A673 (cell line): ENCODE measurements at regions not wholly inside any gene's neighbourhood (a gene's known extent, or its start where the extent isn't known, plus 50 kb on each side); places are given as distances from the start of the nearest gene placed in this dataset.

ENCODE experiments used
- EZH2 ChIP-seq: fragments of 200-600 bp; sonication (generic); IDR thresholded peaks from 2 replicates; pipeline ENCODE4 v1.6.1; 2017; ENCODE audit warnings: borderline replicate concordance, low read depth, mild to moderate bottlenecking, mixed read lengths, antibody characterized with exemption, low read length; ENCODE audit not compliant: poor library complexity, severe bottlenecking
- TF ChIP-seq, protein P1 (sequence below): fragments of 300-800, 200-600 bp; sonication (generic); conservative IDR thresholded peaks from 2 replicates; pipeline ENCODE4 v1.5.1; 2017; ENCODE audit warnings: low read depth, mild to moderate bottlenecking, antibody characterized with exemption, low read length, moderate library complexity, mixed read lengths

DNA sequence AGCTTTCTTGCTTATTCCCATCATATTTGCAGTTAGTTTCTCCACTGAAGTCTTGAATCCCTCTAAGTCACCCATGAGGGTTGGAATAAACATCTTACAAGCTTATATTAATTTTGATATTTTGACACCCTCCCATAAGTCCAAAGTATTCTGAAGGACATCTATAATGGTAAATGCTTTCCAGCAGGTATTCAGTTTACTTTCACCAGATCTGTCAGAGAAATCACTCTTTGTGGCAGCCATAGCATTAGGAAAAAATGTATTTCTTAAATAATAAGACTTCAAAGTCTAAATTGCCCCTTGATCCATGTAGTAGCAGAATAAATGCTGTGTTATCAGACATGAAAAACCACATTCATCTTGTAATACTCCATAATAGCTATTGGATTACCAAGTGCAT is 1371.7 kb upstream of the PABPC4L start:
- TF ChIP-seq, protein P1, sequence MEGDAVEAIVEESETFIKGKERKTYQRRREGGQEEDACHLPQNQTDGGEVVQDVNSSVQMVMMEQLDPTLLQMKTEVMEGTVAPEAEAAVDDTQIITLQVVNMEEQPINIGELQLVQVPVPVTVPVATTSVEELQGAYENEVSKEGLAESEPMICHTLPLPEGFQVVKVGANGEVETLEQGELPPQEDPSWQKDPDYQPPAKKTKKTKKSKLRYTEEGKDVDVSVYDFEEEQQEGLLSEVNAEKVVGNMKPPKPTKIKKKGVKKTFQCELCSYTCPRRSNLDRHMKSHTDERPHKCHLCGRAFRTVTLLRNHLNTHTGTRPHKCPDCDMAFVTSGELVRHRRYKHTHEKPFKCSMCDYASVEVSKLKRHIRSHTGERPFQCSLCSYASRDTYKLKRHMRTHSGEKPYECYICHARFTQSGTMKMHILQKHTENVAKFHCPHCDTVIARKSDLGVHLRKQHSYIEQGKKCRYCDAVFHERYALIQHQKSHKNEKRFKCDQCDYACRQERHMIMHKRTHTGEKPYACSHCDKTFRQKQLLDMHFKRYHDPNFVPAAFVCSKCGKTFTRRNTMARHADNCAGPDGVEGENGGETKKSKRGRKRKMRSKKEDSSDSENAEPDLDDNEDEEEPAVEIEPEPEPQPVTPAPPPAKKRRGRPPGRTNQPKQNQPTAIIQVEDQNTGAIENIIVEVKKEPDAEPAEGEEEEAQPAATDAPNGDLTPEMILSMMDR = no peak
- no peak for TF ChIP-seq EZH2
